Liver (tissue), 8 donors: ENCODE measurements at regions not wholly inside any gene's neighbourhood (a gene's known extent, or its start where the extent isn't known, plus 50 kb on each side); places are given as distances from the start of the nearest gene placed in this dataset.

Experiments used
- DNase-seq: peaks from one replicate; pipeline ENCODE4 v3.0.0-alpha.2; 2017; ENCODE audit warnings: low spot score
- H3K27ac ChIP-seq, 2 donors: one replicate each; pipeline ENCODE4 v1.7.0; 2013; ENCODE audit warnings: inconsistent platforms in 2 of 2, low read length in 2 of 2, control low read depth in 1 of 2, low read depth in 1 of 2, mild to moderate bottlenecking in 1 of 2
- H3K27me3 ChIP-seq, 4 donors: one replicate each; pipeline versions ENCODE4 v1.6.1 to v1.7.0; 2013; ENCODE audit warnings: low read length in 3 of 4, inconsistent platforms in 1 of 4, mild to moderate bottlenecking in 1 of 4, moderate library complexity in 1 of 4; ENCODE audit not compliant: control insufficient read depth in 4 of 4, insufficient read depth in 4 of 4
- H3K36me3 ChIP-seq, 4 donors: one replicate each; pipeline versions ENCODE4 v1.6.1 to v1.7.0; 2013; ENCODE audit warnings: low read length in 3 of 4, mild to moderate bottlenecking in 3 of 4, low read depth in 1 of 4, moderate library complexity in 1 of 4; ENCODE audit not compliant: control insufficient read depth in 4 of 4, insufficient read depth in 3 of 4
- H3K4me1 ChIP-seq, 4 donors: one replicate each; pipeline versions ENCODE4 v1.6.1 to v1.7.0; 2013; ENCODE audit warnings: low read length in 3 of 4, mild to moderate bottlenecking in 3 of 4, moderate library complexity in 1 of 4; ENCODE audit not compliant: control insufficient read depth in 4 of 4, insufficient read depth in 4 of 4
- H3K4me3 ChIP-seq, 3 donors: one replicate each; pipeline versions ENCODE4 v1.6.1 to v1.7.0; 2013; ENCODE audit warnings: low read length in 3 of 3, control low read depth in 1 of 3, low read depth in 1 of 3, mild to moderate bottlenecking in 1 of 3
- H3K9ac ChIP-seq, 2 donors: one replicate each; pipeline ENCODE4 v1.7.0; 2013; ENCODE audit warnings: low read length in 2 of 2, mild to moderate bottlenecking in 2 of 2, moderate library complexity in 2 of 2, control low read depth in 1 of 2, low read depth in 1 of 2
- H3K9me3 ChIP-seq, 4 donors: one replicate each; pipeline versions ENCODE4 v1.6.1 to v1.7.0; 2013; ENCODE audit warnings: low read length in 3 of 4; ENCODE audit not compliant: control insufficient read depth in 4 of 4
- EGR1 ChIP-seq, 2 donors: IDR thresholded peaks; 2 replicates each; pipeline ENCODE4 v1.6.1; 2016 to 2018; ENCODE audit warnings: antibody characterized with exemption in 2 of 2, low read depth in 2 of 2
- FOXA1 ChIP-seq: IDR thresholded peaks from 2 replicates; pipeline ENCODE4 v1.6.1; 2016; ENCODE audit warnings: antibody characterized with exemption
- FOXA2 ChIP-seq: IDR thresholded peaks from 2 replicates; pipeline ENCODE4 v1.6.1; 2016; ENCODE audit warnings: antibody characterized with exemption
- JUND ChIP-seq, 2 donors: IDR thresholded peaks; 2 replicates each; pipeline ENCODE4 v1.6.1; 2016; ENCODE audit warnings: antibody characterized with exemption in 2 of 2
- NR2F2 ChIP-seq: IDR thresholded peaks from 2 replicates; pipeline ENCODE4 v1.6.1; 2016; ENCODE audit warnings: antibody characterized with exemption
- RAD21 ChIP-seq, 2 donors: IDR thresholded peaks; 2 replicates each; pipeline ENCODE4 v1.6.1; 2016; ENCODE audit warnings: antibody characterized with exemption in 2 of 2, mild to moderate bottlenecking in 2 of 2
- RXRA ChIP-seq, 2 donors: IDR thresholded peaks; 2 replicates each; pipeline ENCODE4 v1.6.1; 2017 to 2018; ENCODE audit warnings: antibody characterized with exemption in 2 of 2, mild to moderate bottlenecking in 1 of 2
- SP1 ChIP-seq: IDR thresholded peaks from 2 replicates; pipeline ENCODE4 v1.6.1; 2018; ENCODE audit warnings: antibody characterized with exemption, mild to moderate bottlenecking
- TAF1 ChIP-seq: conservative IDR thresholded peaks from 2 replicates; pipeline ENCODE4 v1.6.1; 2016; ENCODE audit warnings: antibody characterized with exemption, mild to moderate bottlenecking
- YY1 ChIP-seq: IDR thresholded peaks from 2 replicates; pipeline ENCODE4 v1.6.1; 2016; ENCODE audit warnings: antibody characterized with exemption, mild to moderate bottlenecking
- WGBS: extraction: QIAGEN DNeasy Blood & Tissue Kit; methylation state at CpG from one replicate; pipeline ENCODE4 v1.1.7; 2013; 5-methylcytosine and 5-hydroxymethylcytosine counted together
- TF ChIP-seq, protein P1 (sequence below): IDR thresholded peaks from 2 replicates; pipeline ENCODE4 v1.6.1; 2016; ENCODE audit warnings: antibody characterized with exemption
- TF ChIP-seq, protein P2 (sequence below): fragments of 150-350 bp; IDR thresholded peaks from 2 replicates; pipeline ENCODE4 v1.5.1; 2017; ENCODE audit warnings: improper control_type of control experiment, low read depth, low read length; ENCODE audit not compliant: missing input control
- TF ChIP-seq, protein P3 (sequence below): IDR thresholded peaks from 2 replicates; pipeline ENCODE4 v1.6.1; 2016; ENCODE audit warnings: antibody characterized with exemption, mild to moderate bottlenecking
- donor health status: healthy.
- donor health status: healthy.
- donor health status: healthy.
- donor health status: healthy.
- donor health status: healthy.

DNA sequence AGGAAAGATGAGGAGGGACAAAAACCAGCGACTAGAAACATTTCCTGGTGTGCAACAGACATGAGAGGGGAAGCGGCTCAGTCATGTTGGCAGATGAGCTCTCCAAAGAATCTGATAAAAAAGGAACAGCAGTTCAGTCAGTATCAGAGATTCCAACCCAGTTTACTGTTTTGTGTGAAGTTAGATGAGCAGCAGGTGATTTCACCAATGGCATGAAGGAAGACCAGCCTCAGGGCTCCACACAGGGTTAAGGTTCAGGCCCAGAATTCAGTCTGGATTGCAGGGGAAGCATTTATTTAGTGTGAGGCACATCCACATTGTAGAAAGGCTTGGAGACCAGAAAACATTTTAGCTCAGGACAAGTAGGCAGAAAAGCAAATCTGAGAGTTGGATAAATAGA, 317.8 kb downstream of the C6orf118 start:
- no peaks in the 10 kb centered on the region for H3K9me3 ChIP-seq
- no peak for TF ChIP-seq SP1
- H3K27ac ChIP-seq: no peak overlapping the region
- H3K4me3 ChIP-seq: no peak overlapping the region
- WGBS: 70% methylated on average over 2 of the region's 2 CpGs
- no peaks in the 10 kb centered on the region for H3K4me1 ChIP-seq
- H3K27me3 ChIP-seq: no peaks in the 10 kb centered on the region
- H3K9ac ChIP-seq: no peak overlapping the region
- H3K36me3 ChIP-seq: no peaks in the 10 kb centered on the region
- no peak for DNase-seq

DNA sequence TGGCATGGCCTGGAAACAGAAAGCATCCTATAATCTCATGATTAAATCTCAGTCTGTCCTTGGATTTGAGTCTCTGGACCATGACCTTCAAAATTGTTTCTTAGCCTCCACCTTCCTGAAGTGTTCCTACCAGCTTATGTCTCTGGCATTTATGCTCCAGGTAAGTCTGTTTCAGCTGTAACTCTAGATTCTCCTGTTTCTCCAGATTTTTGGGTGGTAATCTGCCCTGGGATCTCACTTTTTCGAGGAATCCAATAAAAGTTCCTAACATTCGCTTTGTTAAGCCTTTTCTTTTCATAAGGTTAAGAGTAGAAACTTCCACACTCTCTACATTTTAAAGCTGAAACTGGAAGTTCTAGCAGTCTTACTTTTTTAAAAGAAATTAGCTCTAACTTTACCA, 318.5 kb downstream of the C6orf118 start:
- Histone ChIP-seq H3K4me1 (no peaks in the 10 kb centered on the region), H3K9me3 (no peaks in the 10 kb centered on the region), H3K27me3 (no peaks in the 10 kb centered on the region), H3K9ac (no peak overlapping the region), H3K4me3 (no peak overlapping the region), H3K36me3 (no peaks in the 10 kb centered on the region), H3K27ac (no peak overlapping the region)
- WGBS: 84% methylated on average over 2 of the region's 2 CpGs
- no peak for DNase-seq
- TF ChIP-seq FOXA1 (no peak), SP1 (no peak), JUND (IDR thresholded peaks at IDR 0.05) (no peak), TAF1 (no peak), RAD21 (IDR thresholded peaks at IDR 0.05) (no peak), NR2F2 (no peak), FOXA2 (no peak), YY1 (no peak), RXRA (IDR thresholded peaks at IDR 0.05) (no peak), EGR1 (IDR thresholded peaks at IDR 0.05; ENCODE audit: low read depth in 2 of 2) (no peak)
- TF ChIP-seq, protein P1, sequence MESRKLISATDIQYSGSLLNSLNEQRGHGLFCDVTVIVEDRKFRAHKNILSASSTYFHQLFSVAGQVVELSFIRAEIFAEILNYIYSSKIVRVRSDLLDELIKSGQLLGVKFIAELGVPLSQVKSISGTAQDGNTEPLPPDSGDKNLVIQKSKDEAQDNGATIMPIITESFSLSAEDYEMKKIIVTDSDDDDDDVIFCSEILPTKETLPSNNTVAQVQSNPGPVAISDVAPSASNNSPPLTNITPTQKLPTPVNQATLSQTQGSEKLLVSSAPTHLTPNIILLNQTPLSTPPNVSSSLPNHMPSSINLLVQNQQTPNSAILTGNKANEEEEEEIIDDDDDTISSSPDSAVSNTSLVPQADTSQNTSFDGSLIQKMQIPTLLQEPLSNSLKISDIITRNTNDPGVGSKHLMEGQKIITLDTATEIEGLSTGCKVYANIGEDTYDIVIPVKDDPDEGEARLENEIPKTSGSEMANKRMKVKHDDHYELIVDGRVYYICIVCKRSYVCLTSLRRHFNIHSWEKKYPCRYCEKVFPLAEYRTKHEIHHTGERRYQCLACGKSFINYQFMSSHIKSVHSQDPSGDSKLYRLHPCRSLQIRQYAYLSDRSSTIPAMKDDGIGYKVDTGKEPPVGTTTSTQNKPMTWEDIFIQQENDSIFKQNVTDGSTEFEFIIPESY: no peak
- TF ChIP-seq, protein P2, sequence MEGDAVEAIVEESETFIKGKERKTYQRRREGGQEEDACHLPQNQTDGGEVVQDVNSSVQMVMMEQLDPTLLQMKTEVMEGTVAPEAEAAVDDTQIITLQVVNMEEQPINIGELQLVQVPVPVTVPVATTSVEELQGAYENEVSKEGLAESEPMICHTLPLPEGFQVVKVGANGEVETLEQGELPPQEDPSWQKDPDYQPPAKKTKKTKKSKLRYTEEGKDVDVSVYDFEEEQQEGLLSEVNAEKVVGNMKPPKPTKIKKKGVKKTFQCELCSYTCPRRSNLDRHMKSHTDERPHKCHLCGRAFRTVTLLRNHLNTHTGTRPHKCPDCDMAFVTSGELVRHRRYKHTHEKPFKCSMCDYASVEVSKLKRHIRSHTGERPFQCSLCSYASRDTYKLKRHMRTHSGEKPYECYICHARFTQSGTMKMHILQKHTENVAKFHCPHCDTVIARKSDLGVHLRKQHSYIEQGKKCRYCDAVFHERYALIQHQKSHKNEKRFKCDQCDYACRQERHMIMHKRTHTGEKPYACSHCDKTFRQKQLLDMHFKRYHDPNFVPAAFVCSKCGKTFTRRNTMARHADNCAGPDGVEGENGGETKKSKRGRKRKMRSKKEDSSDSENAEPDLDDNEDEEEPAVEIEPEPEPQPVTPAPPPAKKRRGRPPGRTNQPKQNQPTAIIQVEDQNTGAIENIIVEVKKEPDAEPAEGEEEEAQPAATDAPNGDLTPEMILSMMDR: no peak
- TF ChIP-seq, protein P3, sequence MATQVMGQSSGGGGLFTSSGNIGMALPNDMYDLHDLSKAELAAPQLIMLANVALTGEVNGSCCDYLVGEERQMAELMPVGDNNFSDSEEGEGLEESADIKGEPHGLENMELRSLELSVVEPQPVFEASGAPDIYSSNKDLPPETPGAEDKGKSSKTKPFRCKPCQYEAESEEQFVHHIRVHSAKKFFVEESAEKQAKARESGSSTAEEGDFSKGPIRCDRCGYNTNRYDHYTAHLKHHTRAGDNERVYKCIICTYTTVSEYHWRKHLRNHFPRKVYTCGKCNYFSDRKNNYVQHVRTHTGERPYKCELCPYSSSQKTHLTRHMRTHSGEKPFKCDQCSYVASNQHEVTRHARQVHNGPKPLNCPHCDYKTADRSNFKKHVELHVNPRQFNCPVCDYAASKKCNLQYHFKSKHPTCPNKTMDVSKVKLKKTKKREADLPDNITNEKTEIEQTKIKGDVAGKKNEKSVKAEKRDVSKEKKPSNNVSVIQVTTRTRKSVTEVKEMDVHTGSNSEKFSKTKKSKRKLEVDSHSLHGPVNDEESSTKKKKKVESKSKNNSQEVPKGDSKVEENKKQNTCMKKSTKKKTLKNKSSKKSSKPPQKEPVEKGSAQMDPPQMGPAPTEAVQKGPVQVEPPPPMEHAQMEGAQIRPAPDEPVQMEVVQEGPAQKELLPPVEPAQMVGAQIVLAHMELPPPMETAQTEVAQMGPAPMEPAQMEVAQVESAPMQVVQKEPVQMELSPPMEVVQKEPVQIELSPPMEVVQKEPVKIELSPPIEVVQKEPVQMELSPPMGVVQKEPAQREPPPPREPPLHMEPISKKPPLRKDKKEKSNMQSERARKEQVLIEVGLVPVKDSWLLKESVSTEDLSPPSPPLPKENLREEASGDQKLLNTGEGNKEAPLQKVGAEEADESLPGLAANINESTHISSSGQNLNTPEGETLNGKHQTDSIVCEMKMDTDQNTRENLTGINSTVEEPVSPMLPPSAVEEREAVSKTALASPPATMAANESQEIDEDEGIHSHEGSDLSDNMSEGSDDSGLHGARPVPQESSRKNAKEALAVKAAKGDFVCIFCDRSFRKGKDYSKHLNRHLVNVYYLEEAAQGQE: no peak
